ENCODE measurements at regions not wholly inside any gene's neighbourhood (a gene's known extent, or its start where the extent isn't known, plus 50 kb on each side); places are given as distances from the start of the nearest gene placed in this dataset.

DNA sequence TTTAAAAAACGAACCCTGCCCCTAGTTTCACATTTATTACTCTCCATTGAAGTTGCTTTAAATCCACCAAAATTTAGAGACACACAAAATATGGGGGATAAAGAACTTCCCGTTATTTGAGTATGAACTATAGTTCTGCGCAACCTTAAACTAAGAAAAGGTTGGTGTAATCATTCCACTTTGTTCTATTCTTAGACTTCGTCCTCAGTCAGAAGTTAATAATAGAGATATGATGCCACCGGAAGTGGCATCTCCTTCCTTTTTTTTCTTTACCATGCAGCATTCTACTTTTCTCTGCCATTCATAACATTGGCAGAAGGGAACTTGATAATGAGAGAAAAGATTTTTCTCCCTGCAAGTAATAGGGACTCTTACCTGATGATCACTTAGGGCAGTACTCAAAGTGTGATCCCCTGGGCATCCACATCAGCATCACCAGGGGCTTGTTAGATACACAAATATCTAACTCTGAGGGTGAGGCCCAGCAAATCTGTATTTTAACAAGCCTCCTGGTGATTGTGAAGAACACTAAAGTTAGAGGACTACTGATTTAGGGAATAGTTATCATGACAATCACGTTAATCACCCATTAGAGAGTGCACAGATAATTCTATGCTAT lies 147.7 kb upstream of the DTNA start:
- Mint-ChIP-seq H3K4me3 (no peak overlapping the region), H3K4me1 (no peaks in the 10 kb centered on the region), H3K27me3 (ENCODE audit: low read depth in 3 of 3) (peaks cover 0 to 2% (median 2%) of the 10 kb centered on the region in 3 donors), H3K9me3 (peaks cover 0 to 10% (median 0%) of the 10 kb centered on the region in 6 donors), H3K27ac (no peak overlapping the region), H3K36me3 (no peaks in the 10 kb centered on the region)
- no peak for DNase-seq

DNA sequence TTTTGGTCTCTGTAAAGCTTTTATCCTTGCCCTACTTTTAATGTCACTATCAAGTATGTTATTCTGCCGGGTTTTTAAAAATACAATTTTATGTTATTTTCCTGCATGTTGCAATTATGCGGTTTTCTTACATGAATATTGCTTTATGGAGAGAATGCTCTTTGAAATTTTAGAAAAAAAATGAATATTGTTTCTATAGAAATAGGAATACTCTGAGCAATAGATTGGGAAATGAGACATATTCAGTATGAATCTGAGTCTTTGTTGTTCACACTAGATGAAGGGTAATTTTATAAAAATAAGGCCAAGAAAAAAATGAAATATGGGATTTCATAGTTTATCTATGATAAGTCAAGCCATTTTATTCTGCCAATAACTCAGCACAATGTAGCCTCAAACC lies 142.2 kb upstream of the DTNA start:
- peaks cover 0 to 7% (median 0%) of the 10 kb centered on the region in 6 donors for H3K9me3 Mint-ChIP-seq
- no peak overlapping the region for H3K4me3 Mint-ChIP-seq
- no peaks in the 10 kb centered on the region for H3K36me3 Mint-ChIP-seq
- no peak overlapping the region for H3K27ac Mint-ChIP-seq
- no peaks in the 10 kb centered on the region for H3K4me1 Mint-ChIP-seq
- no peak for DNase-seq
- H3K27me3 Mint-ChIP-seq (ENCODE audit: low read depth in 3 of 3): peaks cover 0 to 2% (median 0%) of the 10 kb centered on the region in 3 donors

DNA sequence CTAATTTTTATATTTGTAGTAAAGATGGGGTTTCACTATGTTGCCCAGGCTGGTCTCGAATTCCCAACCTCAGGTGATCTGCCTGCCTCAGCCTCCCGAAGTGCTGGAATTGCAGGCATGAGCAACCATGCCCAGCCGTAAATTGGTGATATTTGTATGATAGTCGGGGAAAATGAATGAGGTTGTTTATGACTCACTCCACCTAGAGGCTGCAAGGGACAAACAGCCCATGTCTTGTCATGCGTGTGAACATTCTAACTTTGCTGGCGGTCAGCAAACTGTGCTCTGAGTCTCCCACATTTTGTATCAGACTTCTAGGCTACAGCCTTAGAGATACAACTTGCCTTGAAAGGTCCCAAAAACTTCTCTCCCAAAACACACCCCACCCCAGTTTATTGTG lies 133.5 kb upstream of the DTNA start:
- Mint-ChIP-seq H3K9me3 (peaks cover 0 to 7% (median 2%) of the 10 kb centered on the region in 6 donors), H3K4me3 (no peak overlapping the region), H3K27me3 (ENCODE audit: low read depth in 3 of 3) (peaks cover 2 to 4% (median 2%) of the 10 kb centered on the region in 3 donors), H3K4me1 (no peaks in the 10 kb centered on the region), H3K27ac (no peak overlapping the region), H3K36me3 (peaks cover 0 to 4% (median 0%) of the 10 kb centered on the region in 3 donors)
- no peak for DNase-seq

DNA sequence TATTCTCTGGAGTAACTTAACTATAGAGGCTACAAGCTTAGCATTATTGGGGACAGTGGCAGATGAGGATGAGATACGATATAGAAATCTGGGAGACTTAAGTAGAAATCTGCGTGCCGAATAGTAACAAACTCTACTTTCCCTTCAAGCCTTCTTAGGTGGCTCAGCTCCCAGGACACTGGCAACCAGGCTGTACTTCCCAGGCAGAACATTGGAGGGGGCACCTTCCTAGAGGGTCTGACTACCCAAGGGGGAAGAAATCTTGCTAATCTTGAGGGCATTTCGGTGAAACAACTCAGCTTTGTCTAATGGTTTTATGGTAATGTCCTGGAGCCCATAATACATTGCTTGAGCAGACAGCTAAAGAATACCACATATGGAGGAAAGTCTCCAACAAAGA lies 126.2 kb upstream of the DTNA start:
- no peaks in the 10 kb centered on the region for H3K4me1 Mint-ChIP-seq
- no peak overlapping the region for H3K4me3 Mint-ChIP-seq
- no peak for DNase-seq
- no peak overlapping the region for H3K27ac Mint-ChIP-seq
- H3K9me3 Mint-ChIP-seq: peaks cover 0 to 6% (median under 1%) of the 10 kb centered on the region in 6 donors
- H3K36me3 Mint-ChIP-seq: peaks cover 0 to 4% (median 0%) of the 10 kb centered on the region in 3 donors
- H3K27me3 Mint-ChIP-seq (ENCODE audit: low read depth in 3 of 3): peaks cover 0 to 2% (median 2%) of the 10 kb centered on the region in 3 donors

DNA sequence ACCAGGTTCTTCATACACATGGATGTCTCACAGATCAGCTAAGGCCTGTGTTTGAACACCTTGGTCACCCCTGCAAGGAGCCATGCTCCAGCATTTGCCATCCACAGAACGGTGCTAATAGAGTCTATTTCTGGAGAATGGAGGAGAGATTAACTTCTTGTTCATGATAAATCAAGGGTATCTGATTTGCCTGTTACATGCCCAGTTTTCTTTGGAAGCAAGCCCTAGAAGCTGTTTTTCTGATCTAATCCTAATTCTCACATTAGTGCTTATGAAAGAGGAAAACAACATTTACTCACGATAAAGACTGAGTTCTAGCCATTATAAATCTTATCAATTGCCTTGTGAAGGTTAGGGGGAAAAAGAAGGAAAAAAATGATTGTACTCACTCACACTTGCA lies 119.6 kb upstream of the DTNA start:
- Mint-ChIP-seq H3K27ac (no peak overlapping the region), H3K4me1 (no peaks in the 10 kb centered on the region), H3K4me3 (no peak overlapping the region), H3K9me3 (no peaks in the 10 kb centered on the region), H3K36me3 (no peaks in the 10 kb centered on the region), H3K27me3 (ENCODE audit: low read depth in 3 of 3) (peaks cover 0 to 2% (median 0%) of the 10 kb centered on the region in 3 donors)
- DNase-seq: no peak

DNA sequence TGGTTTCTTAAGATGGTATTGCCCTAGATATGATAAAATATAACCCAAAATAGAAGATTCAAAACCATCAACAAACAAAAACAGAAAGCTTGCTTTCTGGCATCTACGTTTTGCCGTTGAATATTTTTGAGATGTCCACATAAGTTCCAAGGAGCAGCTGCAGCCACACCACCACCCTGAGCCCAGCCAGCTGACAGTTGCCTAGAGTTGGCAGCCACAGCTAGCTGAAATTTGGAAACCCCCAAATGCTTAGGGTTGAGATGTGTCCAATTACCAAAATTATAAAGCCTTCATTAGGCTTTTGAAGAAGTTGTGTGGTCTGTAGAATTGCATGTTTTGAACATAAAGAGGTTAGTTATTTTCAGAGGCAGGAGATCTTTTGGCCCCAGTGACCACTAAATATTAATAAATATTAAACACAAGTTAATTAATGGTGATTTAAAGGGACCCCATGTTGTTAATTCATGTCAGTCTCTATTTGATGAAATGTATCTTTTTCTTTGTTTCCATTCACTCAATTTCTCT lies 118.1 kb upstream of the DTNA start:
- H3K27me3 Mint-ChIP-seq (ENCODE audit: low read depth in 3 of 3): peaks cover 0 to 4% (median 0%) of the 10 kb centered on the region in 3 donors
- DNase-seq: no peak
- no peak overlapping the region for H3K4me3 Mint-ChIP-seq
- H3K27ac Mint-ChIP-seq: no peak overlapping the region
- H3K4me1 Mint-ChIP-seq: no peaks in the 10 kb centered on the region
- H3K9me3 Mint-ChIP-seq: no peaks in the 10 kb centered on the region
- H3K36me3 Mint-ChIP-seq: no peaks in the 10 kb centered on the region

DNA sequence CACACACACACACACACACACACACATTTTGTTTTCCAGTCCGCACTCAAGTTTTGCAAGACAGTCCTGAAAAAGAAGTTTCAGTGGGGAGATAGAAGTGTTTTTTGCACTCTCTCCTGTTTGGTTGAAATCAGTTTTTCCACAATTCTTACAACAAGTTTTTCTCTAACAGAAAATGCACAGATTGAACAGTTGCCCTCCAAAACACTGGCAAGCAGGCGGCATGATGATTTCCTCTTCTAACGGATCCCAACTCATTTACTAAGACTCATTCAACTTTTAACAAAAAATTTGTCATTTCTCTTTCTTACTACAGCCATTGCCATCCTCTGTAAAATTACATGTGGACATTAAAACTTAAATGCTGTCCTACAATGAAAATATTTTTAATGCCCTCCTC lies 117.6 kb upstream of the DTNA start:
- Mint-ChIP-seq H3K27me3 (ENCODE audit: low read depth in 3 of 3) (peaks cover 0 to 4% (median 0%) of the 10 kb centered on the region in 3 donors), H3K27ac (no peak overlapping the region), H3K4me1 (no peaks in the 10 kb centered on the region), H3K9me3 (no peaks in the 10 kb centered on the region), H3K4me3 (no peak overlapping the region), H3K36me3 (no peaks in the 10 kb centered on the region)
- DNase-seq: no peak

DNA sequence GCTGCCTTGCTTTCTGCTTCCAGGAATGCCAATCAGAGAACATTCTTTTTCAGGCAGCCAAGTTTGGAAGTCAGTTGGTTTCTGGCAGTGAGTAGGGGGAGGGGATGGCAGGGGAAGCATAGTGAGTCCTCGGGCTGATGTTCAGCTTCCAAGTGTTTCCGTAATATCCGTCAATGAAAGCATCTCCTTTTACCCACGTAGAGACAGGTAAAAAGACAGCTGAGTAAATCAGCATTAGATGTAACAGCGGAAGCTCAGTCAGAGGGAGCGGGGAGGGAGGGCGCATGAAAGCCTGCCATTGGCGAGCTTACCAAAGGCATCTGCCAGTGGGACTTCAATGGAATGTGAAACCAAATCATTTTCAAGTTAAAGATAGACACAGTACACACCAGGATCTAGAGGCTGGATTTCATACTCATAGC lies 117.1 kb upstream of the DTNA start:
- Mint-ChIP-seq H3K4me3 (no peak overlapping the region), H3K9me3 (no peaks in the 10 kb centered on the region), H3K27ac (no peak overlapping the region), H3K27me3 (ENCODE audit: low read depth in 3 of 3) (peaks cover 0 to 4% (median 0%) of the 10 kb centered on the region in 3 donors), H3K36me3 (no peaks in the 10 kb centered on the region), H3K4me1 (no peaks in the 10 kb centered on the region)
- no peak for DNase-seq

DNA sequence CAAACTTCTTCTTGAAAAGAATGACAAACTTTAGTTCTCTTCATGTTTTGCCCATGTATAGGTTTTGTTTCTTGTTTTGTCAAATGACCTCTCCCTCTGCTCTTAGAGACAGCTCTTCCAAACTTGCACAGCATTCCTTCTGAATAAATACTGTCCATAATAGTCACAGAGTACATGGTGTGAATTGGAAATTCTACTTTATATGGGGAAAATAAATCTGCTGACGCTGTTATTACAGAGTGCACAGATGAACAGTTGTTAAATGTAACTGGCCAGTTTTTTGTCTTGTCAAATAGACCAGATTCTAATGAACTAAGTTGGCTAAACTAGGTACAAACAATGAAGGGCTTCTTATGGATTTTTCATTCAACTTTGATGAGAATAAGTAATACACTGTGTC lies 115.8 kb upstream of the DTNA start:
- Mint-ChIP-seq H3K27me3 (ENCODE audit: low read depth in 3 of 3) (peaks cover 0 to 4% (median 0%) of the 10 kb centered on the region in 3 donors), H3K27ac (no peak overlapping the region), H3K9me3 (peaks cover 0 to 2% (median 0%) of the 10 kb centered on the region in 6 donors), H3K36me3 (no peaks in the 10 kb centered on the region), H3K4me1 (no peaks in the 10 kb centered on the region), H3K4me3 (no peak overlapping the region)
- no peak for DNase-seq

DNA sequence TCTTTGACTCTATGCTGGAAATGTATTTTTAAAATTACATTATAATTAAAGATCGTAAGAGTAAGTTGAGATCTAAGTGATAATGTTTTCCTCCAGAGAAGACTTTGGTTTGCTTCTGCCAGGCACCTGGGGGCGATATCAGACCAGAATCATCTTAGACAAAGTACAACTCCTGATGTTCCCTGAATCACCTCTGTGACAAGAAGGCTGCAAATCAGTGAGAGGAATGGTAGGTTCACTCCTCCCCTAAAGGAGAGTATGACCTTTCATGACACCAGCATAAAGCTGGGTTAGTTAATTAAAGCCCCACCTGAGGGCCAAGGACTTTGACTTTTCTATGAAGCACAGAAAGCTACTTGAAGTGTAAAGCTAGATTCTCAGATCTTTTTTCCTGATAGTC lies 114.4 kb upstream of the DTNA start:
- no peak for DNase-seq
- H3K4me1 Mint-ChIP-seq: no peaks in the 10 kb centered on the region
- peaks cover 0 to 5% (median 4%) of the 10 kb centered on the region in 3 donors for H3K27me3 Mint-ChIP-seq (ENCODE audit: low read depth in 3 of 3)
- no peak overlapping the region for H3K27ac Mint-ChIP-seq
- H3K9me3 Mint-ChIP-seq: peaks cover 0 to 3% (median 0%) of the 10 kb centered on the region in 6 donors
- H3K36me3 Mint-ChIP-seq: no peaks in the 10 kb centered on the region
- no peak overlapping the region for H3K4me3 Mint-ChIP-seq

DNA sequence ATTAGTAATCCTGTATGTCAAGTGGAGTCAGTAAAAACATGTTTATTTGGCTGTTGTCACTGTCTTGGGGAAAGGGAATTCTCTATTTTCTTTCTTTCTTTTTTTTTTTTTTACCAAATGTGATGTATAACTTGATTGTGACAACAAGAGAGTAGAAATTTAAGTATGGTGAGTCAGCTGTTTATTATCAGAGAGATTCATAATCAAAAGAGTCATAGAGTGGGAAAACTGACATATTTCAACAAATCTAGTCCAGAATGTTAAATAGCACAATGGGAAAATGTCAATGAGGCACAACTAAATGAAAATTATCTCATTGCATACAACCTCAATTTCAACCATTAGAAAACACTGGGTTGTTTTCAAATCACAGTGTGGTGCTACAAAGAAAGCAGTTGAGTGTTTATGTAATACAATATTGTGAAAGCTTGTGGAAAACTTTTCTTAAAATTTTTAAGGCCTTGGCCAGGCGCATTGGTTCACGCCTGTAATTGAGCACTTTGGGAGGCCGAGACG lies 111.9 kb upstream of the DTNA start:
- no peak for DNase-seq
- no peaks in the 10 kb centered on the region for H3K4me1 Mint-ChIP-seq
- H3K36me3 Mint-ChIP-seq: no peaks in the 10 kb centered on the region
- H3K4me3 Mint-ChIP-seq: no peak overlapping the region
- peaks cover under 1 to 8% (median 5%) of the 10 kb centered on the region in 3 donors for H3K27me3 Mint-ChIP-seq (ENCODE audit: low read depth in 3 of 3)
- H3K27ac Mint-ChIP-seq: no peak overlapping the region
- H3K9me3 Mint-ChIP-seq: peaks cover 0 to 3% (median 0%) of the 10 kb centered on the region in 6 donors

DNA sequence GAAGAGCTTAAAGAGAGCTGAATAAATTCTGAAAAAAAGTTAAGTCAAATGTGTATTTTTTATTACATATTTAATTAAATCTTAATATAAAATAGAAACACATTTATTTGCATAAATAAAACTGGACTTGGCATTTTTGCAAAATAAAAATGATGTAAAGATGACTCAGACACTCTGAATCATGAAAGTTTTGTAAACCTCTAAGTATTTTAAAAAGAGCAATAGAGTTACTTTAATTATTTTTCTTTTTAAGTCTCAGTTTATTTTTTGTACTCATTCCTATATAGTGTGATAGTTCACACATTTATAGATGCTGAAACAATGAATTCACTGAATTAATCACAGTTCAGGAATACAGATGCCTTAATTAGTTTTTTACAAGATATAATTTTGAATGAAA lies 109.9 kb upstream of the DTNA start:
- no peak for DNase-seq
- no peaks in the 10 kb centered on the region for H3K36me3 Mint-ChIP-seq
- no peaks in the 10 kb centered on the region for H3K4me1 Mint-ChIP-seq
- no peak overlapping the region for H3K4me3 Mint-ChIP-seq
- H3K27me3 Mint-ChIP-seq (ENCODE audit: low read depth in 3 of 3): peaks cover 2 to 5% (median 5%) of the 10 kb centered on the region in 3 donors
- H3K27ac Mint-ChIP-seq: no peak overlapping the region
- peaks cover 0 to 3% (median 0%) of the 10 kb centered on the region in 6 donors for H3K9me3 Mint-ChIP-seq

DNA sequence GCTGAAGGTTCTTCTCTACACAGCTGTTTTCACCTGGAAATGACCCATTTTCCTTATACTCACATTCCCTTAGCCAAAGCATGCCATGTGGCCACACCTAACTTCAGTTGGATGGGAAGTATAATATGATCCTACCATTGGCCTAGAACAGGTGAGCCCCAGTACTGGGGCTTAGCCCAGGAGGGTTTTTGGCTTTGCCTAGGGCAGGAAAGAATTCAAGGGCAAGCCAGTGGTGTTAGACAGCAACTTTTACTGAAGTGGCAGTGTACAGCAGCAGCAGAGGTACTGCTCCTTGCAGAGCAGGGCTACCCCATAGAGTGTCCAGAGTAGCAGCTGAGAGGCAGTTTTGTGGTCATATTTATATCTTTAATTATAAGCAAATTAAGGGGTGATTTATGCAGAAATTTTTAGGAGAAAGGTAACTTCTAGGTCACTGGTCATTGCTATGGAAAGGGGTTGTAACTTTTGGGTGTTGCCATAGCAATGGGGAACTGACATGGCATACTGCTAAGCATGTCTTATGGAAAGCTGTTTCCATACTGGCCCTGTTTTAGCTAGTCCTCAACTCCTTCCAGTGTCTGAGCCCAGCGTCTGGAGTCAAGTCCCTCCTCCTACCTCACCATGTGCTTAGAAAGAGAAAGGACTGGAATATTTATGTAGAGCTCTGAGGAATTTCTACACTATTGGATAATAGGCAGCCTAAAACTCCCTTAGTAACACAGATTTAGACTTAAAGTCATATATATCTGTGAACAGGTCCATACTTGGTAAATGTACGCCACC lies 109.0 kb upstream of the DTNA start:
- Mint-ChIP-seq H3K27ac (no peak overlapping the region), H3K27me3 (ENCODE audit: low read depth in 3 of 3) (peaks cover 2 to 8% (median 5%) of the 10 kb centered on the region in 3 donors)

DNA sequence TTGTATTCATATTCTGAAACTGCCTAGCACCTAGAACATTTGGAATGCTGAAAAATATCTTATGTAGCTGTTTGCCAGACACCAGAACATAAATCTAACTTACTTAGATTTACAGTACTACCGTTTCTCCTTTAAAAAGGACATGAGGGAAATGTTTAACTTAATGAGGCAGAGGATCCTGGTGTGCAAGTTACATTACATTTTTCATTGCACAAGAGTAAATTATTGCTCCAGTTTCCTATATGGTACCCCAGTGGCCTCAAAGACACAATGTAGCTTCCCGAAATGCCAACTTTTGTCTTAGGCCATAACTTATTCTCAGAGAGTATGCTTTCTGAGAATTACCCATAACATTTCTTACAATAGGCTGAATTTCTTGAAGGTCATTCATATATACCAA lies 105.5 kb upstream of the DTNA start:
- no peak for DNase-seq
- no peaks in the 10 kb centered on the region for H3K4me1 Mint-ChIP-seq
- no peaks in the 10 kb centered on the region for H3K36me3 Mint-ChIP-seq
- H3K9me3 Mint-ChIP-seq: peaks cover 0 to 2% (median 0%) of the 10 kb centered on the region in 6 donors
- H3K4me3 Mint-ChIP-seq: no peak overlapping the region
- H3K27me3 Mint-ChIP-seq (ENCODE audit: low read depth in 3 of 3): peaks cover 2 to 9% (median 8%) of the 10 kb centered on the region in 3 donors
- H3K27ac Mint-ChIP-seq: no peak overlapping the region

More for the DNA sequence above, 109.0 kb upstream of the DTNA start:
- no peak for DNase-seq
- Mint-ChIP-seq H3K36me3 (no peaks in the 10 kb centered on the region), H3K9me3 (peaks cover 0 to 3% (median 0%) of the 10 kb centered on the region in 6 donors), H3K4me1 (no peaks in the 10 kb centered on the region), H3K4me3 (no peak overlapping the region)
